ENCODE measurements at regions not wholly inside any gene's neighbourhood (a gene's known extent, or its start where the extent isn't known, plus 50 kb on each side); places are given as distances from the start of the nearest gene placed in this dataset.
"Not testable (repeated sequence)": the region's sequence is repeated elsewhere in the genome, so short reads cannot be mapped to it uniquely, and the experiment has no call there.

- no peak for DNase-seq (ENCODE audit: low read depth in 2 of 3, low spot score in 1 of 3)
Observed at GRCh38 chr10:27345455-27345920, 104.9 kb upstream of the ACBD5 start.

GRCh38 chr10:27344568-27345454, 104.2 kb upstream of the ACBD5 start:
- no peak for DNase-seq (ENCODE audit: low read depth in 2 of 3, low spot score in 1 of 3)

- DNase-seq (ENCODE audit: low read depth in 2 of 3, low spot score in 1 of 3): no peak
Observed at GRCh38 chr10:27341001-27341400, 100.4 kb upstream of the ACBD5 start.

GRCh38 chr10:27335246-27335645, 94.6 kb upstream of the ACBD5 start:
- DNase-seq (ENCODE audit: low read depth in 2 of 3, low spot score in 1 of 3): not testable (repeated sequence)

GRCh38 chr10:27330074-27330473, 89.5 kb upstream of the ACBD5 start:
- no peak for DNase-seq (ENCODE audit: low read depth in 2 of 3, low spot score in 1 of 3)

- DNase-seq (ENCODE audit: low read depth in 2 of 3, low spot score in 1 of 3): no peak
Observed at GRCh38 chr10:27328946-27329345, 88.3 kb upstream of the ACBD5 start.

GRCh38 chr10:27326748-27327147, 86.2 kb upstream of the ACBD5 start:
- not testable (repeated sequence) for DNase-seq (ENCODE audit: low read depth in 2 of 3, low spot score in 1 of 3)

GRCh38 chr10:27319752-27320431, 79.3 kb upstream of the ACBD5 start:
- DNase-seq (ENCODE audit: low read depth in 2 of 3, low spot score in 1 of 3): peak in 1 of 3 donors; percentile 13

- DNase-seq (ENCODE audit: low read depth in 2 of 3, low spot score in 1 of 3): not testable (repeated sequence)
Observed at GRCh38 chr10:27319139-27319538, 78.5 kb upstream of the ACBD5 start.

- not testable (repeated sequence) for DNase-seq (ENCODE audit: low read depth in 2 of 3, low spot score in 1 of 3)
Observed at GRCh38 chr10:27315082-27315481, 74.5 kb upstream of the ACBD5 start.

- not testable (repeated sequence) for DNase-seq (ENCODE audit: low read depth in 2 of 3, low spot score in 1 of 3)
Observed at GRCh38 chr10:27313586-27313985, 73.0 kb upstream of the ACBD5 start.

GRCh38 chr10:27312854-27313253, 72.3 kb upstream of the ACBD5 start:
- DNase-seq (ENCODE audit: low read depth in 2 of 3, low spot score in 1 of 3): no peak

GRCh38 chr10:27311809-27312208, 71.2 kb upstream of the ACBD5 start:
- not testable (repeated sequence) for DNase-seq (ENCODE audit: low read depth in 2 of 3, low spot score in 1 of 3)

- DNase-seq (ENCODE audit: low read depth in 2 of 3, low spot score in 1 of 3): not testable (repeated sequence)
Observed at GRCh38 chr10:27298522-27298850, 57.9 kb upstream of the ACBD5 start.

GRCh38 chr10:27297844-27298521, 57.4 kb upstream of the ACBD5 start:
- DNase-seq (ENCODE audit: low read depth in 2 of 3, low spot score in 1 of 3): no peak

- DNase-seq (ENCODE audit: low read depth in 2 of 3, low spot score in 1 of 3): not testable (repeated sequence)
Observed at GRCh38 chr10:27296285-27296684, 55.7 kb upstream of the ACBD5 start.

GRCh38 chr10:27291253-27291895, 50.8 kb upstream of the ACBD5 start:
- DNase-seq (ENCODE audit: low read depth in 2 of 3, low spot score in 1 of 3): not testable (repeated sequence)

All from stimulated activated CD4-positive, alpha-beta T cell treated with anti-CD3 and anti-CD28 coated beads, Interleukin-12 subunit alpha, Interleukin-12 subunit beta, amount 100 ng/mL, for 48 hours (primary cell).